AG04450 (cell line): ENCODE measurements at regions not wholly inside any gene's neighbourhood (a gene's known extent, or its start where the extent isn't known, plus 50 kb on each side); places are given as distances from the start of the nearest gene placed in this dataset.
"Not testable (repeated sequence)": the region's sequence is repeated elsewhere in the genome, so short reads cannot be mapped to it uniquely, and the experiment has no call there.

Source experiments
- CTCF ChIA-PET: fragments of 300-600, 350-600 bp; formaldehyde crosslinking; extraction: SDS; loops from one replicate; lab custom pipeline; 2022; ENCODE audit warnings: antibody characterized with exemption, inconsistent platforms; lab: Charles Lee
- POLR2A ChIA-PET: fragments of 350-600 bp; formaldehyde crosslinking; extraction: SDS; loops from one replicate; lab custom pipeline; 2021; ENCODE audit warnings: antibody characterized with exemption, inconsistent platforms; lab: Yijun Ruan, JAX
- DNase-seq: peaks from one replicate; pipeline ENCODE4 v3.0.0-alpha.2; 2011; ENCODE audit warnings: low read depth, low spot score
- H3K27ac ChIP-seq: one replicate; pipeline ENCODE4 v1.5.1; 2012; ENCODE audit warnings: low read depth, low read length, control low read depth
- H3K27me3 ChIP-seq: one replicate; pipeline ENCODE4 v1.6.0; 2012; ENCODE audit warnings: low read length; ENCODE audit not compliant: control insufficient read depth, insufficient read depth
- H3K4me3 ChIP-seq: 2 replicates; pipeline ENCODE4 v1.5.1; 2011; ENCODE audit warnings: mild to moderate bottlenecking, low read depth, low read length, control low read depth
- H3K9me3 ChIP-seq: 2 replicates; pipeline ENCODE4 v1.5.1; 2012; ENCODE audit warnings: low read length; ENCODE audit not compliant: control insufficient read depth, insufficient read depth
- CTCF ChIP-seq: IDR thresholded peaks from 2 replicates; pipeline ENCODE4 v1.5.1; 2011; ENCODE audit warnings: low read depth, low read length, control low read depth, inconsistent platforms

- Histone ChIP-seq H3K27me3 (no peaks in the 10 kb centered on the region), H3K9me3 (peaks cover 10% of the 10 kb centered on the region), H3K4me3 (no peak overlapping the region), H3K27ac (no peak overlapping the region)
- CTCF ChIA-PET = no interaction called here
- DNase-seq = no peak
- TF ChIP-seq CTCF = no peak
- POLR2A ChIA-PET = no interaction called here
Observed at GRCh38 chr18:47370052-47370451, 118.6 kb upstream of the SKOR2 start.

- H3K4me3 ChIP-seq, H3K27ac ChIP-seq, DNase-seq, H3K27me3 ChIP-seq, CTCF ChIA-PET, POLR2A ChIA-PET: not testable (repeated sequence)
- peaks cover 19% of the 10 kb centered on the region for H3K9me3 ChIP-seq
Observed at GRCh38 chr18:47354061-47354460, 102.6 kb upstream of the SKOR2 start.

- Histone ChIP-seq H3K27ac (no peak overlapping the region), H3K9me3 (peaks cover 16% of the 10 kb centered on the region; the same call in 1 of the 2 replicates), H3K27me3 (no peaks in the 10 kb centered on the region), H3K4me3 (no peak overlapping the region)
- no peak for TF ChIP-seq CTCF
- POLR2A ChIA-PET = no interaction called here
- no peak for DNase-seq
- CTCF ChIA-PET = no interaction called here
Observed at GRCh38 chr18:47346016-47346415, 94.6 kb upstream of the SKOR2 start.

- Histone ChIP-seq H3K9me3 (peaks cover 16% of the 10 kb centered on the region; the same call in 1 of the 2 replicates), H3K27me3 (no peaks in the 10 kb centered on the region), H3K4me3 (no peak overlapping the region), H3K27ac (no peak overlapping the region)
- POLR2A ChIA-PET = no interaction called here
- DNase-seq = no peak
- CTCF ChIA-PET = no interaction called here
- no peak for TF ChIP-seq CTCF
Observed at GRCh38 chr18:47345291-47345690, 93.8 kb upstream of the SKOR2 start.

GRCh38 chr18:47343291-47343690 is 91.8 kb upstream of the SKOR2 start:
- H3K27ac ChIP-seq = no peak overlapping the region
- no peak overlapping the region for H3K4me3 ChIP-seq
- H3K27me3 ChIP-seq = no peaks in the 10 kb centered on the region
- no peak for TF ChIP-seq CTCF
- peaks cover 16% of the 10 kb centered on the region; the same call in 1 of the 2 replicates for H3K9me3 ChIP-seq
- POLR2A ChIA-PET = no interaction called here
- DNase-seq = no peak
- CTCF ChIA-PET = no interaction called here

GRCh38 chr18:47342566-47342965 is 91.1 kb upstream of the SKOR2 start:
- Histone ChIP-seq H3K27me3 (no peaks in the 10 kb centered on the region), H3K4me3 (no peak overlapping the region), H3K27ac (no peak overlapping the region), H3K9me3 (peaks cover 16% of the 10 kb centered on the region; the same call in 1 of the 2 replicates)
- ChIA-PET CTCF (no interaction called here), POLR2A (no interaction called here)
- TF ChIP-seq CTCF = no peak
- no peak for DNase-seq
